Ascending aorta (tissue), 2 donors: ENCODE measurements at regions not wholly inside any gene's neighbourhood (a gene's known extent, or its start where the extent isn't known, plus 50 kb on each side); places are given as distances from the start of the nearest gene placed in this dataset.

ENCODE experiments used
- DNase-seq, 2 donors: peaks; one replicate each; pipeline ENCODE4 v3.0.0-alpha.2; 2019; ENCODE audit warnings: low spot score in 2 of 2
- H3K27ac ChIP-seq, 2 donors: fragments of 200-600 bp; sonication (generic); one replicate each; pipeline ENCODE4 v1.5.1; 2016 to 2017; ENCODE audit warnings: mild to moderate bottlenecking in 1 of 2
- H3K27me3 ChIP-seq: fragments of 200-600 bp; sonication (generic); one replicate; pipeline ENCODE4 v1.5.1; 2017
- H3K36me3 ChIP-seq, 2 donors: fragments of 200-600 bp; sonication (generic); one replicate each; pipeline ENCODE4 v1.5.1; 2016
- H3K4me1 ChIP-seq, 2 donors: fragments of 200-600 bp; sonication (generic); one replicate each; pipeline ENCODE4 v1.5.1; 2016 to 2017; ENCODE audit warnings: mild to moderate bottlenecking in 1 of 2
- H3K4me3 ChIP-seq, 2 donors: fragments of 200-600 bp; sonication (generic); one replicate each; pipeline ENCODE4 v1.5.1; 2016 to 2017; ENCODE audit warnings: mild to moderate bottlenecking in 1 of 2
- H3K9me3 ChIP-seq, 2 donors: fragments of 200-600 bp; sonication (generic); one replicate each; pipeline ENCODE4 v1.5.1; 2016
- intact Hi-C: fragments of 100-400 bp; cut with DNase I; formaldehyde crosslinking; loops from one replicate; pipeline ENCODE4 v1.15.1; 2023
- TF ChIP-seq, protein P1 (sequence below), 3 experiments: fragments of 200-600 bp in 2 of 3; fragments of 450-650 bp in 1 of 3; sonication (generic) in 2 of 3; IDR thresholded peaks; one replicate each; pipeline ENCODE4 v1.5.1; 2016 to 2019; ENCODE audit warnings: antibody characterized with exemption in 3 of 3, mild to moderate bottlenecking in 1 of 3, moderate library complexity in 1 of 3

DNA sequence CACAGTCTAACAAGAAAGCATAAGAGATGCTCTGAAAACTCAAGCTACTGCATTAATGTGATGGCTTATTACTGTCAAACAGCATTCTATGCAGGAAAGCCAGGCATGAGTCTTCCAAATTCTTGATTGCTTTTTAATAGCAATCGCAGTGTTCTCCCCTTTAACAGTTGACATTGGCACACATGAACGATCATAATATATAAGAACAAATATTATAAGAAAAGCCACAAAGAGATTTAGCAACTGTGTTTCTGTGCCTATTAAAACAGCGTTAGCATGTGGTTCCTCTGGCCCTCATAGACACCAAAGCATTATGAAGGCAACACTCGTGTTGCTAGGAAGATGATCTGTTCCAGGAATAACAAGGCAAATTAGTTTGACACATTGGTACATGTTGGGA, 245.0 kb downstream of the ACKR3 start:
- no peaks in the 10 kb centered on the region for H3K27me3 ChIP-seq
- no peak overlapping the region for H3K27ac ChIP-seq
- H3K4me3 ChIP-seq = no peak overlapping the region
- H3K36me3 ChIP-seq = no peaks in the 10 kb centered on the region
- peaks cover 0 to 7% of the 10 kb centered on the region in 2 donors for H3K9me3 ChIP-seq
- DNase-seq = no peak
- intact Hi-C loops = no loop called here
- TF ChIP-seq, protein P1, sequence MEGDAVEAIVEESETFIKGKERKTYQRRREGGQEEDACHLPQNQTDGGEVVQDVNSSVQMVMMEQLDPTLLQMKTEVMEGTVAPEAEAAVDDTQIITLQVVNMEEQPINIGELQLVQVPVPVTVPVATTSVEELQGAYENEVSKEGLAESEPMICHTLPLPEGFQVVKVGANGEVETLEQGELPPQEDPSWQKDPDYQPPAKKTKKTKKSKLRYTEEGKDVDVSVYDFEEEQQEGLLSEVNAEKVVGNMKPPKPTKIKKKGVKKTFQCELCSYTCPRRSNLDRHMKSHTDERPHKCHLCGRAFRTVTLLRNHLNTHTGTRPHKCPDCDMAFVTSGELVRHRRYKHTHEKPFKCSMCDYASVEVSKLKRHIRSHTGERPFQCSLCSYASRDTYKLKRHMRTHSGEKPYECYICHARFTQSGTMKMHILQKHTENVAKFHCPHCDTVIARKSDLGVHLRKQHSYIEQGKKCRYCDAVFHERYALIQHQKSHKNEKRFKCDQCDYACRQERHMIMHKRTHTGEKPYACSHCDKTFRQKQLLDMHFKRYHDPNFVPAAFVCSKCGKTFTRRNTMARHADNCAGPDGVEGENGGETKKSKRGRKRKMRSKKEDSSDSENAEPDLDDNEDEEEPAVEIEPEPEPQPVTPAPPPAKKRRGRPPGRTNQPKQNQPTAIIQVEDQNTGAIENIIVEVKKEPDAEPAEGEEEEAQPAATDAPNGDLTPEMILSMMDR (IDR thresholded peaks at IDR 0.05) = no peak
- H3K4me1 ChIP-seq = no peaks in the 10 kb centered on the region

DNA sequence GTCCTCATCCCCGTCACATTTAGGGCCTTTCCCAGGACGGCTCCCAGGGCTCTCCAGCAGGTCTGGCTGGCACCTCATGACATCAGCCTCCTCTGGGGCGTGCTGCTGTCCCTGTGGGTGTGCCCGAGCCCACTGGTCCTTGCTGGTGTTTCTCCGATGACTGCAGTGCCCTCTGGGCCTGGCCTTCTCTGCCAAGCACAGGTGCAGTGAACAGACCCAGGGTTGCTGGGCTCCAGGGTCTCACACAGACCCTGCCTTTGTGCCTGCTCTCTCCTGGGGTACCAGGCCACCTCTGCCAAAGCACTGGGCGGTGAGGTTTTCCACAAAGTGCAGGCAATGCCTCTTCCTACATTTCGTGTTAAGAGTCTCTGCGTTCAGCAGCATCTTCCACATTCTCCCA, 246.1 kb downstream of the ACKR3 start:
- no peaks in the 10 kb centered on the region for H3K9me3 ChIP-seq
- intact Hi-C loops = no loop called here

DNA sequence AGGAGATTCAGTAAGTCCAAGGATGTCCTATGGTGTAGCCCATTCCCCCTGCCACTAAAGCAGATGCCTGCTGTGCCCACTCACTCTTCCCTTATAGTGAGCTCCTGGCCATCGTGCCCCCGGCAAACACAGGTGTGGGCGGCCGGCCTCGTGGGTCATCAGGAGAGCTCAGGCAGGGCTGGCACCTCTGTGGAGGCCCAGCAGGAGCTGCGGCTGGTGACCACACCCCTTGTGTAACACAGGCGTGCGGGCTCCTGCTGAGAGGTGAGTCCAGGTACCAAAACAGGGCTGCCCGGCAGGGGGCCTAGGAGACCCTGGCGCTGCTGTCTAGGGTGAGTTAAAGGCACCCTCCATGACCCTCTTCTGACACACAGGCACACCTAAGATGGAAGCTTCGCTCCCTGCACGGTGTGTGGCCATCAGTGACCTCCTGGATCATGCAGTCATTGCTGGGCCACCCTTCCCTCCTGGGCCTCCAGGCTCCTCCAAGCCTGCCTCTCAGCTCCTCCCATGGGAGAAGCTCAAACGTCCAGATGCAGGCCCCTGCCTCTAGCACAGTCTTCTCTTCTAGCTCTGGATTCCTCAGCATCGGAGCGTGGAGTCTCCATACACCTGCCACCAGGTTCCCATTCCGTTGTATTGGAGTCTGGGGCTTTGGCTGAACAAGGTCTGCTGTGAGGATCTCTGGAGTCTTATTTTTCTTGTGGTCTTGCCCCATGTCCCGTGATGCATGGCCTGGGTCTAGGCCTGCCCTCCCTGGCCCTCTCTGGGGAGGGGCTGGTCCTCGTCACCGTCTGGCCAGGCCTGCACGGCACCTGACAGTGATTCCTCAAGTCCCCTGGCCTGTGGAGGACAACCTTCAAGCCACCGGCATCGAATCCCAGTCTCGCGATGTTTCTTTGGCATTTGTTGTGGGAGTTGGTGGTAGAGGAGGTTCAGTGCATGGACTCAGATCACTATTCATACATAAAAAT, 246.9 kb downstream of the ACKR3 start:
- no peaks in the 10 kb centered on the region for H3K4me1 ChIP-seq
- H3K36me3 ChIP-seq = no peaks in the 10 kb centered on the region
- TF ChIP-seq, protein P1 (IDR thresholded peaks at IDR 0.05) = no peak
- H3K27ac ChIP-seq = no peak overlapping the region
- no peak overlapping the region for H3K4me3 ChIP-seq
- intact Hi-C loops = no loop called here
- H3K27me3 ChIP-seq = no peaks in the 10 kb centered on the region
- H3K9me3 ChIP-seq = no peaks in the 10 kb centered on the region
- no peak for DNase-seq

More for the DNA sequence above, 246.1 kb downstream of the ACKR3 start:
- Histone ChIP-seq H3K27me3 (no peaks in the 10 kb centered on the region), H3K27ac (no peak overlapping the region), H3K36me3 (no peaks in the 10 kb centered on the region), H3K4me3 (no peak overlapping the region), H3K4me1 (no peaks in the 10 kb centered on the region)
- DNase-seq = no peak
- TF ChIP-seq, protein P1 (IDR thresholded peaks at IDR 0.05) = no peak

DNA sequence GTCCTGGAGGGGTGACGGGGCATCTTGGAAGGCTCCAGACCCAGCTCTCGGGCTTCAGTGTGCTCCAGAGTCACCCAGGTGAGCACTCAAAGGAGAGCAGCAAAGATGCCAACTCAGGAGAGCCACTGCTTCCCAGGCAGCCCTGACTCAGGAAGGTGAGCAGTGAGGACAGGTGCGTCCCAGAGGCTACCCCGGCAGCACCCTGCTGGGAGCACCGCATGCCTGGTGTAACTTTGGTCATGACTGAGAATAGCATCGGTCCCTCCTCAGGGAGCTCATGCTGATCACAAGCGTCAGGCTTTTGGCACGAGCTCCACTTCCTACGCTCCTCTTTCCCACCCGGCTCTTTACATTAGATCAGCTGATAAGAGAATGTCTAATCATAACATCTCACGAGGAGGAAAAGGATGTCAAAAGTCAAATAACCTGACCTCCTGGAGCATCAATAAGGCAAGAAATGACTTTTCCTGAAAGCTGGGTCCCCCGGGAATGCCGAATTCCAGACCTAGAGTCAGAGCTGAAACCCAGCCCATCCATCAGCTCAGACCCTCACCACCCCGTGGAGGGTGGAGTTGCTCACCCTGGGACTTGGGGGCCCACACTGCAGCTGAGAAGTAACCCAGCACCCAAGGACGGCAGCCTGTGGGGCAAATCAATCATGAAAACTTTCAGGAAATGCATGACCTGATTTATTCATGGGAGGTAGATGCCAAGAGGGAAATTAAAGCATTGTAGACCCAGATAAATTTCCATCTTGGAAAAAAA, 248.8 kb downstream of the ACKR3 start:
- Histone ChIP-seq H3K4me1 (no peaks in the 10 kb centered on the region), H3K27me3 (no peaks in the 10 kb centered on the region), H3K36me3 (no peaks in the 10 kb centered on the region), H3K9me3 (no peaks in the 10 kb centered on the region), H3K27ac (no peak overlapping the region), H3K4me3 (no peak overlapping the region)
- intact Hi-C loops = no loop called here
- no peak for DNase-seq
- TF ChIP-seq, protein P1 (IDR thresholded peaks at IDR 0.05) = no peak

DNA sequence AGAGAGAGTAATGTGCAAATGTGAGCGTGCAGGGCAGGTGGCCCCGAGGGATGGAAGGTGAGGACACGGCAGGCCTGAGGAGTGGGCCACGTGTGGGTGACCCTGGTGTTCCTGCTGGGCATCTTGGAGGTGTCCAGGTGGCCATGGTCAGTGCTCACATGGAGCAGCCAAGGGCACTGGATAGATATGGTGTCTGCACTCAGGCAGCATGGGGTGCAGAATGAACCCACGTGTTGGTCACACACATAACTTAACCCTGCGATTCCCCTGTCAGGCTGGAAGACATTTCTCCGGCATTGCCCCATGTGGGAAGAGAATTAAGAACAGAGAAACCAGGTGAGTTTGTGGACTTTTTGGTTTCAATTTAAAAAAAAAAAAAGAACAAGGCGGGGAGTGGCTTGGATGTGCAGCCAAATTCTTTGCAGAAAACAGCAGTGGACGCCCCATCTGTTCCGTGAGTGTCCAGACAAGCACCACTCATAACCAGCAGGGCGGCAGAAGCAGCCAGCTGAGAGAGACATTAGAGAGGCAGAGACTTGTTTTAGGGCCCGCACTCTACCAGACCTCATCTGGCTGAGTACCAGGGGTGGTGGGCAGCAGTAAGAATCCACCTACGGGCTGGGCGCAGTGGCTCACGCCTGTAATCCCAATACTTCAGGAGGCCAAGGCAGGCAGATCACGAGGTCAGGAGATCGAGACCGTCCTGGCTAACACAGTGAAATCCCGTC, 249.8 kb downstream of the ACKR3 start:
- Histone ChIP-seq H3K9me3 (no peaks in the 10 kb centered on the region), H3K36me3 (no peaks in the 10 kb centered on the region), H3K4me1 (no peaks in the 10 kb centered on the region), H3K27ac (no peak overlapping the region), H3K4me3 (no peak overlapping the region), H3K27me3 (no peaks in the 10 kb centered on the region)
- TF ChIP-seq, protein P1 (IDR thresholded peaks at IDR 0.05) = no peak
- intact Hi-C loops = no loop called here
- DNase-seq = no peak
